ENCODE measurements at regions not wholly inside any gene's neighbourhood (a gene's known extent, or its start where the extent isn't known, plus 50 kb on each side); places are given as distances from the start of the nearest gene placed in this dataset.

- TF ChIP-seq CTCF (IDR thresholded peaks at IDR 0.05) = no peak
Observed at GRCh38 chr9:87445646-87446045, 52.0 kb upstream of the DAPK1 start.

DNA sequence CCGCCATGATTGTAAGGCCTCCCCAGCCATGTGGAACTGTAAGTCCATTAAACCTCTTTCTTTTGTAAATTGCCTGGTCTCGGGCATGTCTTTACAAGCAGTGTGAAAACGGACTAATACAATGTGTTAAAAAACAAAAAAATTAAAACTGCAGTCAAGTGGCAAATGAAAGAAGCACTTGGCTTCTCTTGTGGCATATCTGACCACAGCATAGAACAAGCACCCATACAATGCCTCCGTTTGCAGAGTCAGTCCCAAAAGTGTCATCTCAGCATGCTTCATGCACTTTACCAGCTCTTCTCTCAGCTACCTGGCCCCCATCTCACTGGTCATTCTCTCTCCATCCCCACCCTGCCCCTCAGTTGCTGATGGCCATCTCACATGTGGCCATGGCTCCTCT, 51.1 kb upstream of the DAPK1 start:
- no peak for TF ChIP-seq CTCF (IDR thresholded peaks at IDR 0.05)

GRCh38 chr9:87447547-87448432, 49.9 kb upstream of the DAPK1 start:
- no peak for TF ChIP-seq CTCF (IDR thresholded peaks at IDR 0.05)
